ENCODE measurements at regions not wholly inside any gene's neighbourhood (a gene's known extent, or its start where the extent isn't known, plus 50 kb on each side); places are given as distances from the start of the nearest gene placed in this dataset.

DNA sequence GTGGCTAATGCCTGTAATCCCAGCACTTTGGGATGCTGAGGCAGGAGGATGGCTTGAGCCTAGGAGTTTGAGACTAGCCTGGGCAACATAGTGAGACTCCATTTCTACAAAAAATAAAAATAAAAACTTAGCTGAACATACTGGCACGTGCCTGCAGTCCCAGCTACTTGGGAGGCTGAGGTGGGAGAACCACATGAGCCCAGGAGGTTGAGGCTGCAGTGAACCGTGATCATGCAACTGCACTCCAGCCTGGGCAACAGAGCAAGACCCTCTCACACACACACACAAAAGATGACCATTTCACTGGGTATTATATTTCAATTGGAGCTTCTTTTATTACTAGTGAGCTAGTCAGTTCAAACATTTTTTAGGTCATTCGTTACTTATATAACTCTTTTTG lies 116.9 kb upstream of the SLC35F3 start:
- no peaks in the 10 kb centered on the region for H3K4me1 ChIP-seq (ENCODE audit: insufficient read depth, insufficient read length)
- DNase-seq (ENCODE audit: low read depth, low spot score), result no peak
- H3K4me3 ChIP-seq (ENCODE audit: insufficient read length, low read depth), result no peak overlapping the region
- TF ChIP-seq YY1 (IDR thresholded peaks at IDR 0.05; ENCODE audit: insufficient read depth, insufficient read length), result no peak
- TF ChIP-seq SUZ12 (IDR thresholded peaks at IDR 0.05; ENCODE audit: extremely low read depth, insufficient read depth, insufficient read length), result no peak
- TF ChIP-seq ZNF274 (IDR thresholded peaks at IDR 0.05; ENCODE audit: low read depth, low read length), result no peak
- H3K9me3 ChIP-seq (ENCODE audit: insufficient read depth, low read length), result no peaks in the 10 kb centered on the region
- no peaks in the 10 kb centered on the region for H3K36me3 ChIP-seq (ENCODE audit: insufficient read depth, insufficient read length, low read length)
- H3K27me3 ChIP-seq (ENCODE audit: insufficient read depth, insufficient read length), result peaks cover 5% of the 10 kb centered on the region
- H3K9ac ChIP-seq (ENCODE audit: insufficient read length, low read depth), result no peak overlapping the region

DNA sequence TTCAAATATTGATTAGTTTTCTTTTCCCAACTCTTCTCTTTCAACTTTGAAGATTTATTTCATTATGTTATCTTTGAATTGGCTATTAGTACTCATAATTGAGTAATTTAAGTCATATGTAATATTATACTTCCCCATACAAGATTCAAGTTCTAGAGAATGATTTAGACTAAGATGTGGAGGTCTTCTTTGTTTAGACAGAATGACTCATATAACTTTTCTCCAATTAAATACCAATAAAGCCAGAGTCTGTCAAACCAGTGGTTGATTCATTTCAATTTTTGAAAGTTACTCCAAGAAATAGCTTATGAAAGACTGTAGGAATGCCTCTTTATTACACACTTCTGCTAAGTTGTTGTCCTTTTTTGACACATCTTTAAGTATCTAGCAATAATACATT lies 115.8 kb upstream of the SLC35F3 start:
- H3K36me3 ChIP-seq (ENCODE audit: insufficient read depth, insufficient read length, low read length), result no peaks in the 10 kb centered on the region
- no peaks in the 10 kb centered on the region for H3K9me3 ChIP-seq (ENCODE audit: insufficient read depth, low read length)
- TF ChIP-seq SUZ12 (IDR thresholded peaks at IDR 0.05; ENCODE audit: extremely low read depth, insufficient read depth, insufficient read length) (no peak), ZNF274 (IDR thresholded peaks at IDR 0.05; ENCODE audit: low read depth, low read length) (no peak), YY1 (IDR thresholded peaks at IDR 0.05; ENCODE audit: insufficient read depth, insufficient read length) (no peak)
- H3K4me1 ChIP-seq (ENCODE audit: insufficient read depth, insufficient read length), result no peaks in the 10 kb centered on the region
- H3K9ac ChIP-seq (ENCODE audit: insufficient read length, low read depth), result no peak overlapping the region
- no peak for DNase-seq (ENCODE audit: low read depth, low spot score)
- no peak overlapping the region for H3K4me3 ChIP-seq (ENCODE audit: insufficient read length, low read depth)
- peaks cover 5% of the 10 kb centered on the region for H3K27me3 ChIP-seq (ENCODE audit: insufficient read depth, insufficient read length)

DNA sequence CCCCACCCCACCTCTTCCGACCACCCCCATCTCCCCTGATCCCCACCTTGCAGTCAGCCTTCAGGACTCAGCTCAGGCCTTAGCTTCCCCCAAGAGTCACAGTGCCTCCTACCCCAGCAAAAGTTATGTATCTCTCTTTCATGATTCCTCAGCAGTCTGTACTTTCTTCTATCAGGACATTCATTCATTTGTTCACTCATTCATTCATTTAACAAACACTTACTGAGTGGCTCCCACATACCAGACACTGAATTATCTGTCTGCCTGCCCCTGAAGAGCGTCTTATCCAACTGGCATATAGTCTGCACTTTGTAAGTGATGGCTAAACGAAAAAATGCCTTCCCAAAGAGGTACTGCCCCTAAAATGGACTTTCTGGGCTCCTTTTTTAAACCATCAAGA lies 114.4 kb upstream of the SLC35F3 start:
- H3K9me3 ChIP-seq (ENCODE audit: insufficient read depth, low read length), result no peaks in the 10 kb centered on the region
- peaks cover 5% of the 10 kb centered on the region for H3K27me3 ChIP-seq (ENCODE audit: insufficient read depth, insufficient read length)
- H3K9ac ChIP-seq (ENCODE audit: insufficient read length, low read depth), result no peak overlapping the region
- H3K4me1 ChIP-seq (ENCODE audit: insufficient read depth, insufficient read length), result no peaks in the 10 kb centered on the region
- no peaks in the 10 kb centered on the region for H3K36me3 ChIP-seq (ENCODE audit: insufficient read depth, insufficient read length, low read length)
- H3K4me3 ChIP-seq (ENCODE audit: insufficient read length, low read depth), result no peak overlapping the region
- DNase-seq (ENCODE audit: low read depth, low spot score), result no peak
- no peak for TF ChIP-seq ZNF274 (IDR thresholded peaks at IDR 0.05; ENCODE audit: low read depth, low read length)

DNA sequence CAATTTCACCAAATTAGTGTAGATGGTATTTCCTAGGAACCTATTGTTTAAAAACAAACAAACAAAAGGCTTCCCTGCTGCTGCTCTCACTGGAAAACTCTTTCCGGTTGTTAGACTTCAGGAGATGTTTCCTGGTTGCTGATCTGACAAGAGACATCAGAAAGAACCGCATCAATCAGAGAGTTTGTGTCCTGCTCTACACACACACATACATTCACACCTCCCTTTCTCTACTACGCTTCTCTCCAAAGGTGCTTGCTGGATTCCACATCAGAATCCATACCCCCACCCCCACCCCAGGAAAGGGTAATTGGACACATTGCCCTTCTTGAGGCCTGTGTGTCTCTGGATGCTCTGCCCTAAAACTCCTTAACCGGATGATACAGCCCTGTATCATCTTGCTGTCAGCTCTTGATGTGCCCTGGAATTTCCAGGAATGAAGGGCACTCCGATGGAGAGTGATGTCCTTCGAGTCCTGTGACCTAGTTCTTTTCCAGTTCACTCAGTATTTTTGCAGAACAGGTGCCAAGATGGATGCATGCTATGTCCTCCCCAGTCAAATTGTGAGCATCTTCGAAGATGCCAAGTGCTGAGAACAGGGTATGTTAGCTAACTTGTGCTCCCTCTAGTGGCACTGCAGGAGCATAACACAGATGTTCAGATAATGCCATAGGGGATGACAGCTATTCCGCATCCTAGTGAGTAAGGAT lies 113.7 kb upstream of the SLC35F3 start:
- no peaks in the 10 kb centered on the region for H3K4me1 ChIP-seq (ENCODE audit: insufficient read depth, insufficient read length)
- no peak overlapping the region for H3K9ac ChIP-seq (ENCODE audit: insufficient read length, low read depth)
- no peak overlapping the region for H3K4me3 ChIP-seq (ENCODE audit: insufficient read length, low read depth)
- no peaks in the 10 kb centered on the region for H3K36me3 ChIP-seq (ENCODE audit: insufficient read depth, insufficient read length, low read length)
- peaks cover 5% of the 10 kb centered on the region for H3K27me3 ChIP-seq (ENCODE audit: insufficient read depth, insufficient read length)
- TF ChIP-seq SUZ12 (IDR thresholded peaks at IDR 0.05; ENCODE audit: extremely low read depth, insufficient read depth, insufficient read length) (no peak), YY1 (IDR thresholded peaks at IDR 0.05; ENCODE audit: insufficient read depth, insufficient read length) (no peak), ZNF274 (IDR thresholded peaks at IDR 0.05; ENCODE audit: low read depth, low read length) (no peak)
- peak; percentile 80 for DNase-seq (ENCODE audit: low read depth, low spot score)
- H3K9me3 ChIP-seq (ENCODE audit: insufficient read depth, low read length), result no peaks in the 10 kb centered on the region

DNA sequence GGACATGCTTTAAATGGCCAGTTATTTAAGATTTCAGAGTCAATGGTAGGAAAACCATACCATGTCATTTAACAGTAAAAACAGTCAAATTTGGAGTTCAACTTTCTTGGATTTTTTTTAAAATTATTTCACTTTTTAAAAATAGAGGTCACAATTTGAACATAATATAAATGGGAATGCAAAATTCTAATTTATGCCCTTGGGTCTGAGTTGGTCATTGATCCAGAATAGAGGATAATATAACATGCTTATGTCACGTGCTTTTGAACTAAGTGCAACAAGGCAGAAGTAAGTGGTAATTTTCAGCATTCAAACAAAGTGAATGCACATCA lies 113.1 kb upstream of the SLC35F3 start:
- H3K9me3 ChIP-seq (ENCODE audit: insufficient read depth, low read length), result no peaks in the 10 kb centered on the region
- H3K9ac ChIP-seq (ENCODE audit: insufficient read length, low read depth), result no peak overlapping the region
- no peak for DNase-seq (ENCODE audit: low read depth, low spot score)
- H3K27me3 ChIP-seq (ENCODE audit: insufficient read depth, insufficient read length), result peaks cover 5% of the 10 kb centered on the region
- no peaks in the 10 kb centered on the region for H3K4me1 ChIP-seq (ENCODE audit: insufficient read depth, insufficient read length)
- H3K4me3 ChIP-seq (ENCODE audit: insufficient read length, low read depth), result no peak overlapping the region
- TF ChIP-seq YY1 (IDR thresholded peaks at IDR 0.05; ENCODE audit: insufficient read depth, insufficient read length), result no peak
- TF ChIP-seq SUZ12 (IDR thresholded peaks at IDR 0.05; ENCODE audit: extremely low read depth, insufficient read depth, insufficient read length), result no peak
- TF ChIP-seq ZNF274 (IDR thresholded peaks at IDR 0.05; ENCODE audit: low read depth, low read length), result no peak
- no peaks in the 10 kb centered on the region for H3K36me3 ChIP-seq (ENCODE audit: insufficient read depth, insufficient read length, low read length)

DNA sequence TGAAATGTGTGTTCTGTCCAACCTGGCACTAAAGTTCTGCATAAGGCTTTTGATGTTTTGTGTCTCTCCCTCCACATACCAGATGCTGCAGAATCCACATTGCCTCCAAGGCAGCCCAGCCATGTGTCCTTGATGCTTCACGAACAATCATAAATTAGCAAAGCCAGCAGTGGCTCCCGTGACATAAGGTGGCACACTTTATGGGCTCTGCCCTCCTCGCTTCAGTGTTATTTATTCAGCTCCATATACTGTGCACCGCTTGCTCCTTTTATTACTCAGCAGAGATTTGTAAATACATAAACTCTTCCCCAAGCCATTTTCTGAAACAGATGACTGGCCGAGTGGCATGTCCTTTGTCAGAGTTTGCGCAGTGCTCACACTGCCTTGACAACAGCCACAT lies 112.8 kb upstream of the SLC35F3 start:
- Histone ChIP-seq H3K9me3 (ENCODE audit: insufficient read depth, low read length) (no peaks in the 10 kb centered on the region), H3K4me1 (ENCODE audit: insufficient read depth, insufficient read length) (no peaks in the 10 kb centered on the region), H3K4me3 (ENCODE audit: insufficient read length, low read depth) (no peak overlapping the region), H3K27me3 (ENCODE audit: insufficient read depth, insufficient read length) (peaks cover 5% of the 10 kb centered on the region), H3K36me3 (ENCODE audit: insufficient read depth, insufficient read length, low read length) (no peaks in the 10 kb centered on the region), H3K9ac (ENCODE audit: insufficient read length, low read depth) (no peak overlapping the region)
- DNase-seq (ENCODE audit: low read depth, low spot score), result no peak
- no peak for TF ChIP-seq SUZ12 (IDR thresholded peaks at IDR 0.05; ENCODE audit: extremely low read depth, insufficient read depth, insufficient read length)
- TF ChIP-seq ZNF274 (IDR thresholded peaks at IDR 0.05; ENCODE audit: low read depth, low read length), result no peak
- TF ChIP-seq YY1 (IDR thresholded peaks at IDR 0.05; ENCODE audit: insufficient read depth, insufficient read length), result no peak

DNA sequence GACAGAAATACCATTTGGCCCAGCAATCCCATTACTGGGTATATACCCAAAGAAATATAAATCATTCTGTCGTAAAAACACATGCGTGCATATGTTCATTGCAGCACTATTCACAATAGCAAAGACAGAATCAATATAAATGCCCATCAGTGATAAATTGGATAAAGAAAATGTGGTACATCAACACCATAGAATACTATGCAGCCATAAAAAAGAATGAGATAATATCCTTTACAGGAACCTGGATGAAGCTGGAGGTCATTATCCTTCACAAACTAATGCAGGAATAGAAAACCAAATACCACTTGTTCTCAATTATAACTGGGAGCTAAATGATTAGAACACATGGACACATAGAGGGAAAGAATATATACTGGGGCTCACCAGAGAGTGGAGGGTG lies 109.6 kb upstream of the SLC35F3 start:
- H3K9me3 ChIP-seq (ENCODE audit: insufficient read depth, low read length), result 0 out of 2 replicates have a peak, but pooled peaks cover 10% of the 10 kb centered on the region
- H3K36me3 ChIP-seq (ENCODE audit: insufficient read depth, insufficient read length, low read length), result no peaks in the 10 kb centered on the region
- peaks cover 5% of the 10 kb centered on the region for H3K27me3 ChIP-seq (ENCODE audit: insufficient read depth, insufficient read length)
- H3K4me3 ChIP-seq (ENCODE audit: insufficient read length, low read depth), result no peak overlapping the region
- TF ChIP-seq YY1 (IDR thresholded peaks at IDR 0.05; ENCODE audit: insufficient read depth, insufficient read length), result no peak
- no peak for TF ChIP-seq ZNF274 (IDR thresholded peaks at IDR 0.05; ENCODE audit: low read depth, low read length)
- no peak for TF ChIP-seq SUZ12 (IDR thresholded peaks at IDR 0.05; ENCODE audit: extremely low read depth, insufficient read depth, insufficient read length)
- no peak overlapping the region for H3K9ac ChIP-seq (ENCODE audit: insufficient read length, low read depth)
- no peak for DNase-seq (ENCODE audit: low read depth, low spot score)
- no peaks in the 10 kb centered on the region for H3K4me1 ChIP-seq (ENCODE audit: insufficient read depth, insufficient read length)
